ENCODE measurements at regions not wholly inside any gene's neighbourhood (a gene's known extent, or its start where the extent isn't known, plus 50 kb on each side); places are given as distances from the start of the nearest gene placed in this dataset.
"Not testable (repeated sequence)": the region's sequence is repeated elsewhere in the genome, so short reads cannot be mapped to it uniquely, and the experiment has no call there.

DNA sequence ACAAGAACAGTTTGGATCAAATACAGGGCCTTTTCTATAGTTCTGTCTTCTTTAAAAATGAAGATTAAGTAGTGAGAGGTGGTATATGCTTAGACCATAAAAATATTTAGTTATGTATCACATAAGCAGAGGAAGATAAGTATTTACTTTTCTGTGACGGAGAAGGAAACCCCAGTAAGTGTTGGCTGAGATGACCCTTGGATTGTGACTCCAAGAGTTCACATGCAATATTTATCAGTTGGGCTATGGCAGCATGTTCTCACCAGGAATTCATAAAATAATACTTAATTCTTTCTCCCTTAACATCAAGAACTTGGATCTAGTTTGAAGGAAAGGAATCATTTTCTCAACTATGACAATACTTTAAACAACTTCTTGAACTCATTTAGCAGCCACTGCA lies 98.4 kb upstream of the TBX18 start:
- DNase-seq: no peak

GRCh38 chr6:84860920-84861319 lies 96.5 kb upstream of the TBX18 start:
- DNase-seq: no peak

DNA sequence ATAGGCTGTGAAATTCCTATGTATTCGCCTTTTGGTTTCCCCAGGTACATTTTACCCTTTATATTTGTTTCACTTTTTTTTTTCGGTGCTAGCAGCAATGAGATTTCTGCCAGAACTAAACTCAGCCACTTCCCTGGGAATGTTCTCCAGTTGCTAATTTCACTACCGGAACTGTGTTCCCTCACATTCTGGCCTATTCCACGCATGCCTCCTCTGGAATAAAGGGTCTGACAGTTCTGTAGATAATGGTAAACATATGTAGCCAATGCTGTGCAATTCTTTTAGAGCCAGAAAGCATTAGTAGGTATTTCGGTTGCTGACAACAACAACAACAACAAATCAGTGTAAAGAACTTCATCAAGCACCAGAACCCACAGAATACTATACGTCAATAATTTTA lies 96.1 kb upstream of the TBX18 start:
- DNase-seq: no peak

DNA sequence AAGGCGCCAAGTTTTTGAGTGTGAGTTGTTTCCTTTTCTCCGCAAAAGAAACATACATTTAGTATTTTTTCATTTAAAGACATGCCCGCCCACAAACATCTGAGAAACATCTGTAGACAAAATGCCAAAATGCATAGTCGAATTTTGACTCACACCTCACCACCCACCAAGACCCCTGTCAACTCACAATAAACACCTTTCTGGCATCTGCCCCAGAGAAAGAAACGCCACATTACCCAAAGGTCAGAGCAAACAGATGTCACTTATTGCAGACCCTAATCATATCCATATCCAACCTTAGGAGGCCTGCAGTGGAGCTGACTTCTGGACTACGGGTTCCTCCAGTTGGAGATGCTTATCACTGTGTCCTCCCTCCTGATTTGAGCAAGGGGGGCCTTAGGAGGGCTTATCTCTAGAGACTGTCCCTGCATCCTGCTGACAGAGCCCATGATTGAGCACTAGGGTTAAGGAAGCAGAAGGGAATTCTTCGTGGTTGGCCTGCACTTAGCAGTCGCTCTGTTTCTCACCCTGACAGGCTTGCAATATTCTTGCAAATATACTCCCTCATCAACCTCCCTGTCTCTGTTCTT lies 90.5 kb upstream of the TBX18 start:
- no peak for DNase-seq

DNA sequence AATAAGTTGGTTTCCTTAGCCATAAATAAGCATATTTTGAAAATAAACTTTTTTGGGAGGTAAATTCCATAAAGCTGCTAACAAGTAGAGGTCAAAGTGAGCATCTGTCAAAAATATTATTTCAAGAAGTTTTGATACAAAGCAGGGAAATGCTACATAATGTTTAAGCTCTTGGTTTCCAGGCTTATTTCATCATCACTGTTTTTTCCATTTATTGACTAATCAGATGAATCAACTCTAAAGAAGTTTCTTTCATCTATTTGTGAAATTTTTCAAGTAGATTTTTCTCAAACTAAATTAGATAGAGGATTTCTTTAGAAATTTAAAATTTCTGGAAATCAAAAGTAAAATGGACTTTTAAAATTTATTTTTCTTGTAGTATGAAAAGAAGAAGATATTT lies 89.5 kb upstream of the TBX18 start:
- DNase-seq: no peak

DNA sequence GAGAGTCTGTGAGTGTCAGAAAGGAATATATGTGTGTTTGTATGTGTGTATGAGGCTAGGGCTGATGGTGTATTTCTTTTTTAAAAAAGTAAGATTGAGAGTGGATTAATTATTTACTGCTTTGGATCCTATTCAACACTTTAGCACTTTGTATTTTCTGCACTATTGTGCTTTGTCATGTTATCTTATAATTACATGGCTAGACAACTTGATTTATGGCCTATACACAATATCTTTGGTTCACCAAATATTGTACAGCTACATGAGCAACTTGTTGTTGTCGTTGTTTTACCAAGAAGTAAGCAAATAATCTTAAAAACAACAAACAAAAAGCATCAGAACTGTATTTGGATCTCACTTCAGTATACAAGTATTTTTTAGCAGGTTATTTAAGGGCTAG lies 84.6 kb upstream of the TBX18 start:
- DNase-seq: no peak

DNA sequence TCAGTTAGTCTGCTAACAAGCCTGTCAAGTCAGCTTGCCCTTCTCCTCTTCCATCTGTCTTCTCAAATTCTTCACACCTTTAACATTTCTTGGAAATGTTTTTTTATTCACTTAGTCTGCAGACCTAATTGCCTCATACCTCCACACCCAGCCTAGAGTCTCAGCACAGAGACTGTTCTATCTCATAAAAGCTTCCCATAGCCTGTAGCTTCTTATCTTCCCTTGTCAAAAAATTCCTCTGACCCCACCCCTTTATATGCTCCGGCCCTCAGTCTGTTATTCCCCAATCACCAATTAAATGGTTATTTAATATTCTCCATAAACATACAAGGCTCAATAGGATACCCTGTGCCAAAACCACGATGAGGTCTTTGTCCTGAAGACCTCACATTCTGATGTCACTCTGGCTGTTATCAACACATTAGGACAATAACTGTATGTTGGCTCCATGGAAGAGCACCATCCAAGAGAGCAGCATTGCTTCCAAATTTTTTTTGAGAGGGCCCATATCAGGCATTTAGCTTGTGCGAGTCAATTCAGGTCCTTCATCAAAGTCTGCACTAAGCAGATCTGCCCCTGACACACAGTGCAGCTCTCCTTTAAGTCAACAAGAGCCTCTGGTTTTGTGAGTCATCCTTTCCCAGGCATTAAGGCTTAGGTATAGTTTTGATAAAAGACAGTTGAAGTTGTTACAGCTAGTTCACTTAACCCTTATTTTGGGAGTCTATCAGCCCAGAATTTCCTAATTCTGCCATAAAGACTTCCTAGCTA lies 83.2 kb upstream of the TBX18 start:
- DNase-seq: no peak

DNA sequence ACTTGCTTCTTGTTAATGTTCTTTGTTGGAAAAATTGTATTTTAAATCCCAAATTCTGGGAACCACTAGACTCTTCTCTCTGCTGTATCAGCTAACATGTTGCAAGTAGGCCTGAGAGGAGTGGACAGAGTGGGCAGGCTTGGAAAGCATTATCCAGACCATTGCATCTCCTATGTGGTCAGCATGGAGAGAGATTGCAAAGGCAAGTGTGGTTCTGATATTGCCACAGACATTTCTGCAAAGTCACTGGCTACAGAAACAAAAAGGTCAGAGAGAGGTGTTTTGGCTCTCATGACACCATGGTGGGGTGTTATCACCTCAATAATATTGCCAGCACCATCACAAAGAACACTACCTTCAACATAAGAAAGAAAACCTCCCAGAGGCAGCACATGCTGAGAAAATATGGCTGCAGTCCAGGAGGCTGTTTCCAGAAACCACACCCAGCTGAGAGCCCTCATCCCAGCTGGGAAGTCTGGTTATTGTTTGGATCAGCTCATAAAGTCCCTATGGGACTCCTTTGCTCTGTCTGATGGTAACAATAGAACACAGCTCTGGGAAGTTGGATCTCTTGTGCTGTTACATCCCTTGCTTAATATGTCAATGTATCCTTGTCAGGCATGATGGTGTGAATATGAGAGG lies 78.2 kb upstream of the TBX18 start:
- DNase-seq: no peak

DNA sequence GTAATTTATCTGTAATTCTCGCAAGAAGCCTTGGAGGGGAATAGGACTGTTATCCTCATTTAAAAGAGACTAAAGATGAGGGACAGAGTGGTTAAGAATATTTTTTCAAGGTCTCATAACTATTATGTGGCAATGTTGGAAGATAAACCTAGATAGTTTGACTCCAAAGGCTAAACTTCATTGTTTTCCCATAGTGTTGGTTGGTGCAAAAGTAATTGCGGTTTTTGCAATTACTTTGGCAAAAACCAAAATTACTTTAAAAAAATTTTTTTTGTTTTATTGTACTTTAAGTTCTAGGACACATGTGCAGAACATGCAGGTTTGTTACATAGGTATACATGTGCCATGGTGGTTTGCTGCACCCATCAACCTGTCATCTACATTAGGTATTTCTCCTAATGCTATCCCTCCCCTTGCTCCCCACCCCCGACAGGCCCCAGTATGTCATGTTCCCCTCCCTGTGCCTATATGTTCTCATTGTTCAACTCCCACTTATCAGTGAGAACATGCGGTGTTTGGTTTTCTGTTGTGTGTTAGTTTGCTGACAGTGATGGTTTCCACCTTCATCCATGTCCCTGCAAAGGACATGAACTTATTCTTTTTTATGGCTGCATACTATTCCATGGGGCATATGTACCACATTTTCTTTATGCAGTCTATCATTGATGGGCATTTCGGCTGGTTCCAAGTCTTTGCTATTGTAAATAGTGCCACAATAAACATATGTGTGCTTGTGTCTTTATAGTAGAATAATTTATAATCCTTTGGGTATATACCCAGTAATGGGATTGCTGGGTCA lies 72.9 kb upstream of the TBX18 start:
- DNase-seq: not testable (repeated sequence)

- DNase-seq: no peak
Observed at GRCh38 chr6:84836366-84836765, 72.0 kb upstream of the TBX18 start.

- no peak for DNase-seq
Observed at GRCh38 chr6:84835340-84835739, 70.9 kb upstream of the TBX18 start.

DNA sequence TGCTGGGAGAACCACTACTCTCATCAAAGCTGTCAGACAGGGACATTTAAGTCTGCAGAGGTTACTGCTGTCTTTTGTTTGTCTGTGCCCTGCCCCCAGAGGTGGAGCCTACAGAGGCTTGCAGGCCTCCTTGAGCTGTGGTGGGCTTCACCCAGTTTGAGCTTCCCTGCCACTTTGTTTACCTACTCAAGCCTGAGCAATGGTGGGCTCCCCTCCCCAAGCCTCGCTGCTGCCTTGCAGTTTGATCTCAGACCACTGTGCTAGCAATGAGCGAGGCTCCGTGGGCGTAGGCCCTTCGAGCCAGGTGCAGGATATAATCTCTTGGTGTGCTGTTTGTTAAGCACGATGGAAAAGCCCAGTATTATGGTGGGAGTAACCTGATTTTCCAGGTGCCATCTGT lies 67.5 kb upstream of the TBX18 start:
- not testable (repeated sequence) for DNase-seq

- no peak for DNase-seq
Observed at GRCh38 chr6:84825461-84825860, 61.1 kb upstream of the TBX18 start.

DNA sequence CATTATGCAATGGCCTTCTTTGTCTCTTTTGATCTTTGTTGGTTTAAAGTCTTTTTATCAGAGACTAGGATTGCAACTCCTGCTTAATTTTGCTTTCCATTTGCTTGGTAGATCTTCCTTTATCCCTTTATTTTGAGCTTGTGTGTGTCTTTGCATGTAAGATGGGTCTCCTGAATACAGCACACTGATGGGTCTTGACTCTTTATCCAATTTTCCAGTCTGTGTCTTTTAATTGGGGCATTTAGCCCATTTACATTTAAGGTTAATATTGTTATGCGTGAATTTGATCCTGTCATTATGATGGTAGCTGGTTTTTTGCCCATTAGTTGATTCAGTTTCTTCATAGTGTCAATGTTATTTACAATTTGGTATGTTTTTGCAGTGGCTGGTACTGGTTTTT lies 56.9 kb upstream of the TBX18 start:
- not testable (repeated sequence) for DNase-seq

DNA sequence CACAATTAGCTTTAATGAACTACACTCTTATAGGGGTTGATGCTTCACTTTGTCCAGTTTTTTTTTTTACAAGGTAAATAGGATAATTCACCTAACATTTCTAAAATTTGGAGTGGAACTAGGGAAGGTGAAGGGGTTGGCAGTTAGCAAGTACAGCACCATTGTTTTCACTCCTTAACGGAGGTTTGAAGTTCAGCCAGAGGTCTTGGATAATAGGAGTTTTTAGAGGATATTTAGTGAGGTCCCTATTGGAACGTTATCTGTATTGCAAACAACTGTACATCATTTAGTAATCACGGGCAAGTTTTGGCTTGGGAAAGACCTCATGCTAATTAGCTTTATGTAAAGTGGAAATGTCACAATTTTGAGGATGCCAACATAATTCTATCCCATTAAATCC lies 52.3 kb upstream of the TBX18 start:
- no peak for DNase-seq

DNA sequence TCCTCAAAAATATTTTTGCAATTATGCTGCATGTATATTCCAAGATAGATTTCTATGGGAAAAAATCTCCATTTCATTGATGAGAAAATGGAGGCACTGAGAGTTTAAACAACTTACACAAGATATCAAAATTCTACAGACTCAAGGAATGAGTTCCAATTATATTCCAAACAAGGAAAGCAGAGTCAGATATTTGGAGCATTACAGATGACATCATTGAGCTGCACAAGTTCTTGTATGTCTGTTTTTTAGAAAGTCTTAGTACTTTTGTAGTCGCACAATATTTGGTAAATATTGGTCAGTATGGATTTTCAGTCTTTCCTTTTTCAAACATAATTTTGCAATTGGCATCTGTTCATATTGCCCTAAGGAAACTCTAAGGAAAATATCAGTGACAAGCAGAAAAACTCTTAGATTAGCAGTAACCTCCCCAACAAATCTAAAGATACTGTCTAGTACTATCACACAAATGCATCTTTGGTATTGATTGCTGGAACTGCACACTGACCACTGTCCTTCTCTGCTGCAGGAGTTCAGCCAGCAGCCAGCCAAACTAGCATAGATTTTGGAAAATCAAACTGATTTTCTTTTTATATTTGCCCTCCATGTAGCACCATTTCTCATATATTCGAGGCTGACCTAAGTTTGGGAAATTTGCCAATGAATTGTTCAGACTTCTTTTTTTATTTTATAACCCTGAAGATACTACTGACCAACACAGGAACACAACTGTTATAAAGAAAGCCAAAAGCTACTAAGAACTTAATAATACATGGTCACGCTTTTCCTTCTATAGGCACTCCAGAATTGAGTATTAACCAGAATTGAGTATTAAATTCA lies 51.7 kb upstream of the TBX18 start:
- no peak for DNase-seq

Measured in NCI-H1694 treated with DMSO at 0.1 percent for 48 hours (cell line).